Esophagus muscularis mucosa (tissue), 3 donors: ENCODE measurements at regions not wholly inside any gene's neighbourhood (a gene's known extent, or its start where the extent isn't known, plus 50 kb on each side); places are given as distances from the start of the nearest gene placed in this dataset.

Source experiments
- POLR2AphosphoS5 ChIP-seq, 2 donors: sonication (generic); formaldehyde crosslinking; IDR thresholded peaks; one replicate each; pipeline ENCODE4 v1.6.1; 2017; ENCODE audit warnings: antibody characterized with exemption in 2 of 2
- TF ChIP-seq, protein P1 (sequence below), 3 experiments: fragments of 200-600 bp in 2 of 3; fragments of 450-650 bp in 1 of 3; sonication (generic) in 2 of 3; IDR thresholded peaks; one replicate each; pipeline ENCODE4 v1.5.1; 2017 to 2019; ENCODE audit warnings: antibody characterized with exemption in 3 of 3, mild to moderate bottlenecking in 2 of 3, moderate library complexity in 1 of 3

DNA sequence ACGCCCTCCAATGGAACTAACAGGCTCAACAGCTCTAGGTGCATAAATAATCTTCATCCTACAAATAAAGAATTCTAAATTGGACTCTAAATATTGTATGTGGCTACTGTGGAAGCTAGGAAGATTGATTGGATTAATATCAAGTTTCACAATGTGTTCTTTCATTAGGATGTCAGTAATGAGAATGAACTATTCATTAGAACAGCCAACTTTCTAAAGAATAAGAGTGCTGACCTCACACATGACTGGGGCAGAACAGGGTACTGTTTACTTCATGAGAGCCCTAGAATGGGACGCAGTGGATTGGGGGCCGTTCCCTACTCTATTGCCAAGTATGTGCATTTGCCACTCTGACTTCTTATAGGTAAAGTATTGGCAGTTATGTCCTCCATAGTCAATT lies 528.2 kb upstream of the RBFOX1 start:
- TF ChIP-seq, protein P1, sequence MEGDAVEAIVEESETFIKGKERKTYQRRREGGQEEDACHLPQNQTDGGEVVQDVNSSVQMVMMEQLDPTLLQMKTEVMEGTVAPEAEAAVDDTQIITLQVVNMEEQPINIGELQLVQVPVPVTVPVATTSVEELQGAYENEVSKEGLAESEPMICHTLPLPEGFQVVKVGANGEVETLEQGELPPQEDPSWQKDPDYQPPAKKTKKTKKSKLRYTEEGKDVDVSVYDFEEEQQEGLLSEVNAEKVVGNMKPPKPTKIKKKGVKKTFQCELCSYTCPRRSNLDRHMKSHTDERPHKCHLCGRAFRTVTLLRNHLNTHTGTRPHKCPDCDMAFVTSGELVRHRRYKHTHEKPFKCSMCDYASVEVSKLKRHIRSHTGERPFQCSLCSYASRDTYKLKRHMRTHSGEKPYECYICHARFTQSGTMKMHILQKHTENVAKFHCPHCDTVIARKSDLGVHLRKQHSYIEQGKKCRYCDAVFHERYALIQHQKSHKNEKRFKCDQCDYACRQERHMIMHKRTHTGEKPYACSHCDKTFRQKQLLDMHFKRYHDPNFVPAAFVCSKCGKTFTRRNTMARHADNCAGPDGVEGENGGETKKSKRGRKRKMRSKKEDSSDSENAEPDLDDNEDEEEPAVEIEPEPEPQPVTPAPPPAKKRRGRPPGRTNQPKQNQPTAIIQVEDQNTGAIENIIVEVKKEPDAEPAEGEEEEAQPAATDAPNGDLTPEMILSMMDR (IDR thresholded peaks at IDR 0.05), result no peak
- no peak for TF ChIP-seq POLR2AphosphoS5 (IDR thresholded peaks at IDR 0.05)
